Stimulated activated CD8-positive, alpha-beta memory T cell treated with anti-CD3 and anti-CD28 coated beads, Interleukin-15, amount 100 ng/mL, for 1 hour (primary cell): ENCODE measurements at regions not wholly inside any gene's neighbourhood (a gene's known extent, or its start where the extent isn't known, plus 50 kb on each side); places are given as distances from the start of the nearest gene placed in this dataset.

Experiments used
- DNase-seq: peaks from one replicate; pipeline ENCODE4 v3.0.0-alpha.2; 2020; ENCODE audit warnings: low read depth

DNA sequence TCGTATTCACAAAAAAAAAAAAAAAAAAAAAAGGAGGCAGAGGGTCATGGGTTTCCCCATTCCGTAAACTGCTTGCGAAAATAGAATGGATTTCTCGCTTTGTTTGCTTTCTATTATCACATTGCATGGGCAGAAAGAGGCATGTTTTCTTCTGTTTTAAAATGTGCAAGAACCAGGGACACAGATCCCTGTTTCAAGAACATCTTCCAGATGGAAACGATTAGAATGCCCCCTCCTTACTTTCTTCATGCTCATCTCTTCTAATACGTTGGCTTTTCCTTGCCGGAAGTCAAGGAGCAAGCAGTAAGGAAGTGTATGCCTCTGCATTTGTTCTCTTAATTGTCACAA lies 51.0 kb upstream of the ZNF516 start:
- no peak for DNase-seq

DNA sequence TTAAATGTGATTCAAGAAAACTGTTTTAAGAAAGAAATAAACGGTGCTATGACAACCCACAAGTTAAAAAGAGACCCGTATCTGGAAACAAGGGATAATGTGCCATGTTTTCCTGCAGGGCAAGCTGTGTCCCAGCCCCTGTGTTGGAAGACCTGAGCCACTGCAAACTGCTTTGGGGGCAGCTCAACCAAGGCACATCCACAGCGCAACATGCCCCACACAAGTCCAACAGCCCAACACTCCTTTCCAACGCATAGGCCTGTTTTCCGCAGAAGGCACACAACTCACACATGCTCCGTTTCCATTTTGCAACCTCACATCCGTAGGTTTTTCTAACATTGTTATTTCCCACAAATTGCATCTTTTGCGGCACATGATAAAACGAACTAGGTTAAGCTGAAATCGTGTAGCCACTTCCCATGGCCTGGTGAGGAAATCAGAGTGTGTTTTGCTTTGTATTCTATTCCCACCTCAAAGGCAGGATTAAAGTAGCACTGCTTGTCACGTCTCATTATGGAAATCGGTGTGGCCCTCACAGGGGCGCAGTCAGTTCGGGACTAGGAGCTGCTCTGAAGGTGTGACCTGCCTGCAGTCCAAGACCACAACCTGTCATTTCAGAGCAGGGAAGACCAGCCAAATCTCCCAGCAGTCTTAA lies 50.5 kb upstream of the ZNF516 start:
- DNase-seq, result no peak

- no peak for DNase-seq
These were observed 49.7 kb upstream of the ZNF516 start for GRCh38 chr18:76544511-76545345.
